Ascending aorta (tissue), 2 donors: ENCODE measurements at regions not wholly inside any gene's neighbourhood (a gene's known extent, or its start where the extent isn't known, plus 50 kb on each side); places are given as distances from the start of the nearest gene placed in this dataset.

Source experiments
- DNase-seq, 2 donors: peaks; one replicate each; pipeline ENCODE4 v3.0.0-alpha.2; 2019; ENCODE audit warnings: low spot score in 2 of 2
- H3K27ac ChIP-seq, 2 donors: fragments of 200-600 bp; sonication (generic); one replicate each; pipeline ENCODE4 v1.5.1; 2016 to 2017; ENCODE audit warnings: mild to moderate bottlenecking in 1 of 2
- H3K27me3 ChIP-seq: fragments of 200-600 bp; sonication (generic); one replicate; pipeline ENCODE4 v1.5.1; 2017
- H3K36me3 ChIP-seq, 2 donors: fragments of 200-600 bp; sonication (generic); one replicate each; pipeline ENCODE4 v1.5.1; 2016
- H3K4me1 ChIP-seq, 2 donors: fragments of 200-600 bp; sonication (generic); one replicate each; pipeline ENCODE4 v1.5.1; 2016 to 2017; ENCODE audit warnings: mild to moderate bottlenecking in 1 of 2
- H3K4me3 ChIP-seq, 2 donors: fragments of 200-600 bp; sonication (generic); one replicate each; pipeline ENCODE4 v1.5.1; 2016 to 2017; ENCODE audit warnings: mild to moderate bottlenecking in 1 of 2
- H3K9me3 ChIP-seq, 2 donors: fragments of 200-600 bp; sonication (generic); one replicate each; pipeline ENCODE4 v1.5.1; 2016
- CTCF ChIP-seq, 3 experiments: fragments of 200-600 bp in 2 of 3; fragments of 450-650 bp in 1 of 3; sonication (generic) in 2 of 3; IDR thresholded peaks; one replicate each; pipeline ENCODE4 v1.5.1; 2016 to 2019; ENCODE audit warnings: antibody characterized with exemption in 3 of 3, mild to moderate bottlenecking in 1 of 3, moderate library complexity in 1 of 3
- intact Hi-C: fragments of 100-400 bp; cut with DNase I; formaldehyde crosslinking; loops from one replicate; pipeline ENCODE4 v1.15.1; 2023

- Histone ChIP-seq H3K36me3 (no peaks in the 10 kb centered on the region), H3K27ac (no peak overlapping the region), H3K4me3 (no peak overlapping the region), H3K4me1 (no peaks in the 10 kb centered on the region), H3K9me3 (no peaks in the 10 kb centered on the region), H3K27me3 (no peaks in the 10 kb centered on the region)
- DNase-seq, result no peak
- TF ChIP-seq CTCF (IDR thresholded peaks at IDR 0.05), result no peak
- intact Hi-C loops, result no loop called here
Observed at GRCh38 chr2:16314691-16315457, 350.8 kb downstream of the CYRIA start.

GRCh38 chr2:16314001-16314400 is 351.6 kb downstream of the CYRIA start:
- Histone ChIP-seq H3K36me3 (no peaks in the 10 kb centered on the region), H3K27me3 (no peaks in the 10 kb centered on the region), H3K4me1 (no peaks in the 10 kb centered on the region), H3K4me3 (no peak overlapping the region), H3K9me3 (no peaks in the 10 kb centered on the region), H3K27ac (no peak overlapping the region)
- intact Hi-C loops, result no loop called here
- no peak for TF ChIP-seq CTCF (IDR thresholded peaks at IDR 0.05)
- DNase-seq, result no peak

DNA sequence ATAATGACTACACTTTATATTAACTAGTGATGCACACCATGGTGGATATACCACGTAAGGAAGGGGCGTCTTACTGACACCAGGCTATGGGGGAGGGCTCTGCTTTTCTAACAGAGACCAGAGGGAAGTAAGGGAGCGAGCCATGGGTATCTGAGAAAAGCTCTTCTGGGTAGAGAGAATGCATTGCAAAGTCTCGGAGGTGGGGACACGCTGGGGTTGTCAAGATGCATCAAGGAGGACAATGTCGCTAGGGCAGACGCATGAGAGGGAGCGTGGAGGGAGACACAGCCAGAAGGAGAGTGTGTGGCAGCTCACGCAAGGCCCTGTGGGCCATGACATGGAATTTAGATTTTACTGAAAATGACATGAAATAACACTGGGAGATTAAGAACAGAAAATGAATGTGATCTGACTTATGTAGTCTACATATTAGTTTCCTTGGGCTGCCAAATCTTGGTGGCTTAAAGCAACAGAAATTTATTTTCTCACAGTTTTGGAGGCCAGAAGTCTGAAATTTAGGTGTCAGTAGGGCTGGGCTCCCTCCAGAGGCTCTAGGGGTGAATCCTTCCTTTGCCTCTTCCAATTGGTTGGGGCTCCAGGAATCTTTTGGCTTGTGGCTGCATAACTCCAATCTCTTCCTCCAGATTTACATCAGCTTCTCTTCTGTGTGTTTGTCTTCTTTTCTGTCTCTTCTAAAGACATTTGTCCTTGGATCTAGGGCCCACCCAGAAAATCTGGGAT is 352.2 kb downstream of the CYRIA start:
- H3K27ac ChIP-seq, result no peak overlapping the region
- no peaks in the 10 kb centered on the region for H3K36me3 ChIP-seq
- H3K4me1 ChIP-seq, result no peaks in the 10 kb centered on the region
- no peak overlapping the region for H3K4me3 ChIP-seq
- TF ChIP-seq CTCF (IDR thresholded peaks at IDR 0.05), result no peak
- H3K9me3 ChIP-seq, result no peaks in the 10 kb centered on the region
- H3K27me3 ChIP-seq, result no peaks in the 10 kb centered on the region
- intact Hi-C loops, result no loop called here
- no peak for DNase-seq

DNA sequence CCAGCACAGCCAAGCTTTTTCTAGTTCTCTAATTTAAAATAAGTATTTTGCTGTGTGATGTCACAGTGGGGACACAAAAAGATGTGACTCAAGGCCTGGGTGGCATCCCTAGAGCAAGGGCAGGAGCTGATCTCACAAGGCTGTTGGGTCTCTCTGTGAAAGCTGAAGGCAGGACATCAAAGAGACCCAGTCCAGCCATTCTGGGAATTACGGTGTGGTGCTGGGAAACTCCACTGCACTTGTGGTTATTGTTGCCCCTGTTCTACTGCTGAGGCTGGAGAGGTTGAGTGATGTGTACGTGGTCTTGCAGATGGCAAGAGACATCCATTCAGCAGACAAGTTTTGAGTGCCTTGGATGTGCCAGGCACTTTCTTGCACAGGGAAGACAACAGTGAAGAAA is 352.9 kb downstream of the CYRIA start:
- Histone ChIP-seq H3K36me3 (no peaks in the 10 kb centered on the region), H3K27ac (no peak overlapping the region), H3K27me3 (no peaks in the 10 kb centered on the region), H3K4me1 (no peaks in the 10 kb centered on the region), H3K4me3 (no peak overlapping the region), H3K9me3 (no peaks in the 10 kb centered on the region)
- TF ChIP-seq CTCF (IDR thresholded peaks at IDR 0.05), result no peak
- intact Hi-C loops, result no loop called here
- DNase-seq, result no peak

GRCh38 chr2:16311521-16312440 is 353.9 kb downstream of the CYRIA start:
- Histone ChIP-seq H3K9me3 (no peaks in the 10 kb centered on the region), H3K27ac (no peak overlapping the region), H3K27me3 (no peaks in the 10 kb centered on the region), H3K36me3 (no peaks in the 10 kb centered on the region), H3K4me1 (no peaks in the 10 kb centered on the region), H3K4me3 (no peak overlapping the region)
- intact Hi-C loops, result no loop called here
- DNase-seq, result no peak
- no peak for TF ChIP-seq CTCF (IDR thresholded peaks at IDR 0.05)
